Mammary epithelial cell (primary cell): ENCODE measurements at regions not wholly inside any gene's neighbourhood (a gene's known extent, or its start where the extent isn't known, plus 50 kb on each side); places are given as distances from the start of the nearest gene placed in this dataset.

ENCODE experiments used
- EZH2 ChIP-seq: IDR thresholded peaks from 2 replicates; pipeline ENCODE4 v1.6.1; 2012; ENCODE audit warnings: low read length, inconsistent platforms, borderline replicate concordance
- TF ChIP-seq, protein P1 (sequence below), 2 donors: IDR thresholded peaks in 1 of 2; conservative IDR thresholded peaks in 1 of 2; 2 replicates each; pipeline ENCODE4 v1.5.1; 2011 to 2012; ENCODE audit warnings: inconsistent platforms in 2 of 2, low read length in 2 of 2, mild to moderate bottlenecking in 2 of 2, control low read depth in 1 of 2, low read depth in 1 of 2; ENCODE audit not compliant: insufficient read depth in 1 of 2; ENCODE audit errors: extremely low read depth in 1 of 2

DNA sequence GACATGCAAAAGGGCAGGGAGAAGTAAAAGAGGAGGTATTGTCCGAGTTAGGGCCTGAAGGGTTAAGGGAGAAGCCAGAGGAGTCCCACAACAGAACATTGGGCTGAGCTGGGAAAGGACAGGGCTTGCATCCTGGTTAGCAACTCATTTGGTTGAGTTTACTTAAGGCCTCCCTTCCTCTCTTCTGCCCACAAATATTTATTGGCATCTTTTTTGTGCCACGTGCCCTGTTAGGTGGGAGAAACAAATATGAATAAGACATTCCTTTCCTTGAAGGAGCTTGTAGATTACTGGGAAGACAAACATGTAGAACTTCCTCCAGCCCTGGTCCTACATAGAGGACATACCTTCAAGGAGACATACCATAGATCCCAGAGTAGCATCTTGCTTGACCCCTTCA lies 53.0 kb upstream of the PRELP start:
- TF ChIP-seq, protein P1, sequence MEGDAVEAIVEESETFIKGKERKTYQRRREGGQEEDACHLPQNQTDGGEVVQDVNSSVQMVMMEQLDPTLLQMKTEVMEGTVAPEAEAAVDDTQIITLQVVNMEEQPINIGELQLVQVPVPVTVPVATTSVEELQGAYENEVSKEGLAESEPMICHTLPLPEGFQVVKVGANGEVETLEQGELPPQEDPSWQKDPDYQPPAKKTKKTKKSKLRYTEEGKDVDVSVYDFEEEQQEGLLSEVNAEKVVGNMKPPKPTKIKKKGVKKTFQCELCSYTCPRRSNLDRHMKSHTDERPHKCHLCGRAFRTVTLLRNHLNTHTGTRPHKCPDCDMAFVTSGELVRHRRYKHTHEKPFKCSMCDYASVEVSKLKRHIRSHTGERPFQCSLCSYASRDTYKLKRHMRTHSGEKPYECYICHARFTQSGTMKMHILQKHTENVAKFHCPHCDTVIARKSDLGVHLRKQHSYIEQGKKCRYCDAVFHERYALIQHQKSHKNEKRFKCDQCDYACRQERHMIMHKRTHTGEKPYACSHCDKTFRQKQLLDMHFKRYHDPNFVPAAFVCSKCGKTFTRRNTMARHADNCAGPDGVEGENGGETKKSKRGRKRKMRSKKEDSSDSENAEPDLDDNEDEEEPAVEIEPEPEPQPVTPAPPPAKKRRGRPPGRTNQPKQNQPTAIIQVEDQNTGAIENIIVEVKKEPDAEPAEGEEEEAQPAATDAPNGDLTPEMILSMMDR (conservative IDR thresholded peaks at IDR 0.05 in 1 of 2, IDR thresholded peaks at IDR 0.05 in 1 of 2; ENCODE audit: extremely low read depth in 1 of 2, insufficient read depth in 1 of 2, low read depth in 1 of 2, low read length in 2 of 2) = no peak
- no peak for TF ChIP-seq EZH2
